SK-N-SH treated with all-trans-retinoic acid at 6 μM for 48 hours (cell line): ENCODE measurements at regions not wholly inside any gene's neighbourhood (a gene's known extent, or its start where the extent isn't known, plus 50 kb on each side); places are given as distances from the start of the nearest gene placed in this dataset.

Source experiments
- ATAC-seq: fragments of 200-7000 bp; cut with Tn5 transposase; 3 replicates; pipeline ENCODE4 v1.9.1; 2020; ENCODE audit warnings: mild to moderate bottlenecking, moderate library complexity
- ARNTL ChIP-seq: fragments of 450-650 bp; formaldehyde crosslinking; IDR thresholded peaks from 2 replicates; pipeline ENCODE4 v1.5.0; 2020; ENCODE audit warnings: low read depth, mild to moderate bottlenecking, moderate library complexity, borderline replicate concordance
- BACH2 ChIP-seq: fragments of 250-450 bp; sonication (Bioruptor Pico); IDR thresholded peaks from 2 replicates; pipeline ENCODE4 v1.9.0; 2021; ENCODE audit warnings: mild to moderate bottlenecking, borderline replicate concordance
- CSDC2 ChIP-seq: fragments of 250-450 bp; sonication (Bioruptor Pico); IDR thresholded peaks from 2 replicates; pipeline ENCODE4 v1.5.0; 2020; ENCODE audit warnings: mild to moderate bottlenecking, moderate library complexity
- ISL1 ChIP-seq: fragments of 250-450 bp; sonication (Bioruptor Pico); IDR thresholded peaks from 2 replicates; pipeline ENCODE4 v2.1.2; 2022; ENCODE audit warnings: mild to moderate bottlenecking, moderate library complexity
- OSR1 ChIP-seq: fragments of 250-450 bp; sonication (Bioruptor Pico); IDR thresholded peaks from 2 replicates; pipeline ENCODE4 v1.8.0; 2022; ENCODE audit warnings: moderate library complexity, mild to moderate bottlenecking, inconsistent platforms
- PATZ1 ChIP-seq: fragments of 250-450 bp; sonication (Bioruptor Pico); IDR thresholded peaks from 2 replicates; pipeline ENCODE4 v1.8.0; 2020; ENCODE audit warnings: mild to moderate bottlenecking, moderate library complexity, borderline replicate concordance
- PPARA ChIP-seq: fragments of 250-450 bp; sonication (Bioruptor Pico); IDR thresholded peaks from 2 replicates; pipeline ENCODE4 v1.5.0; 2020; ENCODE audit warnings: mild to moderate bottlenecking, borderline replicate concordance
- RARB ChIP-seq: fragments of 250-450 bp; sonication (Bioruptor Pico); IDR thresholded peaks from 2 replicates; pipeline ENCODE4 v1.8.0; 2021; ENCODE audit warnings: mild to moderate bottlenecking, moderate library complexity
- SNAI2 ChIP-seq: fragments of 250-450 bp; sonication (Bioruptor Pico); IDR thresholded peaks from 2 replicates; pipeline ENCODE4 v1.5.0; 2020; ENCODE audit warnings: mild to moderate bottlenecking, moderate library complexity
- TOX ChIP-seq: fragments of 250-450 bp; sonication (Bioruptor Pico); IDR thresholded peaks from 2 replicates; pipeline ENCODE4 v1.8.0; 2021; ENCODE audit warnings: mild to moderate bottlenecking, moderate library complexity, borderline replicate concordance
- TSHZ2 ChIP-seq: fragments of 250-450 bp; sonication (Bioruptor Pico); IDR thresholded peaks from 2 replicates; pipeline ENCODE4 v1.5.0; 2020; ENCODE audit warnings: mild to moderate bottlenecking, moderate library complexity
- ZC3H10 ChIP-seq: fragments of 250-450 bp; sonication (Bioruptor Pico); IDR thresholded peaks from 2 replicates; pipeline ENCODE4 v1.5.1; 2021; ENCODE audit warnings: mild to moderate bottlenecking, moderate library complexity
- ZFP3 ChIP-seq: fragments of 250-450 bp; sonication (Bioruptor Pico); IDR thresholded peaks from 2 replicates; pipeline ENCODE4 v1.5.0; 2020; ENCODE audit warnings: mild to moderate bottlenecking, moderate library complexity
- ZFP30 ChIP-seq: fragments of 450-650 bp; formaldehyde crosslinking; IDR thresholded peaks from 2 replicates; pipeline ENCODE4 v1.5.0; 2022; ENCODE audit warnings: mild to moderate bottlenecking, moderate library complexity
- ZNF565 ChIP-seq: fragments of 450-650 bp; formaldehyde crosslinking; conservative IDR thresholded peaks from 2 replicates; pipeline ENCODE4 v1.5.0; 2020; ENCODE audit warnings: low read depth, mild to moderate bottlenecking, moderate library complexity
- ZNF70 ChIP-seq: fragments of 450-650 bp; formaldehyde crosslinking; IDR thresholded peaks from 2 replicates; pipeline ENCODE4 v1.5.0; 2020; ENCODE audit warnings: mild to moderate bottlenecking, moderate library complexity
- ZNF8 ChIP-seq: fragments of 450-650 bp; formaldehyde crosslinking; IDR thresholded peaks from 2 replicates; pipeline ENCODE4 v1.5.0; 2020; ENCODE audit warnings: mild to moderate bottlenecking, moderate library complexity
- TF ChIP-seq, protein P1 (sequence below): fragments of 250-450 bp; sonication (Bioruptor Pico); IDR thresholded peaks from 2 replicates; pipeline ENCODE4 v1.5.1; 2021; ENCODE audit warnings: mild to moderate bottlenecking, moderate library complexity

- TF ChIP-seq TSHZ2 (CRISPR knock-in tag) (no peak), SNAI2 (CRISPR knock-in tag) (no peak), ZC3H10 (CRISPR knock-in tag) (no peak), ZNF70 (no peak), RARB (CRISPR knock-in tag) (no peak), ZFP30 (CRISPR knock-in tag) (no peak), OSR1 (CRISPR knock-in tag) (no peak)
- TF ChIP-seq, protein P1, sequence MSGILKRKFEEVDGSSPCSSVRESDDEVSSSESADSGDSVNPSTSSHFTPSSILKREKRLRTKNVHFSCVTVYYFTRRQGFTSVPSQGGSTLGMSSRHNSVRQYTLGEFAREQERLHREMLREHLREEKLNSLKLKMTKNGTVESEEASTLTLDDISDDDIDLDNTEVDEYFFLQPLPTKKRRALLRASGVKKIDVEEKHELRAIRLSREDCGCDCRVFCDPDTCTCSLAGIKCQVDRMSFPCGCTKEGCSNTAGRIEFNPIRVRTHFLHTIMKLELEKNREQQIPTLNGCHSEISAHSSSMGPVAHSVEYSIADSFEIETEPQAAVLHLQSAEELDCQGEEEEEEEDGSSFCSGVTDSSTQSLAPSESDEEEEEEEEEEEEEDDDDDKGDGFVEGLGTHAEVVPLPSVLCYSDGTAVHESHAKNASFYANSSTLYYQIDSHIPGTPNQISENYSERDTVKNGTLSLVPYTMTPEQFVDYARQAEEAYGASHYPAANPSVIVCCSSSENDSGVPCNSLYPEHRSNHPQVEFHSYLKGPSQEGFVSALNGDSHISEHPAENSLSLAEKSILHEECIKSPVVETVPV (CRISPR knock-in tag) = no peak
Measured at GRCh38 chr5:158473016-158473635, 614.2 kb upstream of the CLINT1 start (continued).

GRCh38 chr5:158471535-158471924, 612.6 kb upstream of the CLINT1 start:
- ATAC-seq = no peak
- no peak for TF ChIP-seq ZNF565 (CRISPR knock-in tag)
- TF ChIP-seq ZFP3 (CRISPR knock-in tag) = no peak
- no peak for TF ChIP-seq ZC3H10 (CRISPR knock-in tag)
- no peak for TF ChIP-seq ZNF8 (CRISPR knock-in tag)
- no peak for TF ChIP-seq ISL1 (CRISPR knock-in tag)
- TF ChIP-seq CSDC2 (CRISPR knock-in tag) = no peak
- TF ChIP-seq BACH2 (CRISPR knock-in tag) = no peak
- TF ChIP-seq TOX (CRISPR knock-in tag) = no peak

DNA sequence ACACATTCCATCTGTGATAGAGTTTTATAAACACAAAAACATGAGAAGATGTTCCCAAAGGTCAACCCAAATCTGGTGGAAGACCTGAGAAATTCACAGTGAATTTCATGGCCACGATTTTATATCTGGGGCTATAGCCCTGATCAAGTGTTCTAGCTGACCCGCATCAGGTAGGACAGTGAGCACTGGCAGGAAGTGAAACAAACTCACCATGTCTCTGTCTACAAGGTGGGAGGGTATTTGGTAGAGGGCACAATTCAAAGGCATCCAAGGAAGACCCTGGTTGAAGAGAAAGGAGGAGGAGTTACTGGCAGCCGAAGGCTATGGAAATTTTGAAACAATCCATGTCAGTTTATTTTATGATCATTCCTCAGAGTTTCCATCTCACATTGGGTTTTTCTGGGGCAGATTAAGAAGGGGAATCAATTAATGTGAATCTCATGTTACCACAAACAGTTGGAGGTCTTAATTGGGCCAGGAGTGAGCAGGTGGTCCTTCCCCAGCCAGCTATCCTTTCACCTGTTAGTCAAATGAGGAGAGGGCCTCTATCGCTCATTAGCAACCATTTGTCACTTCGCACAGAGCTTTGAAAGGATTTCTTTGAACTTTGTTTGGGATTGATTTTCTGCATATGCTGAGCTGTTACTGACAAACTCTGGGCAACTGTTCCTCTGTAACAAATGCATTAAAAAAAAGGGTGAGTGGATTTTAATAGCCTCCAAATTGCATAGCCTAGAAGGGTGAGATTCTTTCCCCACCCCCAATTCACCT, 612.0 kb upstream of the CLINT1 start:
- no peak for TF ChIP-seq ARNTL
- TF ChIP-seq, all 23 proteins: peak for 0
- ATAC-seq = no peak

- no peak for TF ChIP-seq ISL1 (CRISPR knock-in tag)
- TF ChIP-seq ZNF565 (CRISPR knock-in tag) = no peak
- no peak for TF ChIP-seq ZC3H10 (CRISPR knock-in tag)
- TF ChIP-seq ZNF70 = no peak
- no peak for ATAC-seq
Measured at GRCh38 chr5:158468444-158468843, 609.5 kb upstream of the CLINT1 start.

DNA sequence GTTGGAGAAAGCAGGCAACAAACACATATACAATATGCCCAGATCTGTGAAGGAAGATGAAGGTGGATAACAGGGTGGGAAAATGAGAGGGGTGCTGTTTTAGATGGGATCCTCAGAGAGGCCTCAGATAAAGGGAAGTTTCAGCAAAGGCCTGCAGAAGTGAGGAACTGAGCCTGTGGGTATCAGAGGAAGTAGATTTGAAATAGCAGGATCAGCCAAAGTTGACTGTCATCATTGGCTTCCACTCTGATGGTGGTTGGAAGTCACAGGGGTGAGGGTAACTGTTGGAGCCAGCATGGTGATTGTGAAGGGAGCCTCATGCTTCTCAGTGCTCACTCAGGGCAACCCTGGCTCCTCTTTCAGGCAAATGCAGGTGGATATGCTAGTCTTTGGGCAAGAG, 607.2 kb upstream of the CLINT1 start:
- TF ChIP-seq ISL1 (CRISPR knock-in tag) (no peak), PATZ1 (CRISPR knock-in tag) (no peak), ZC3H10 (CRISPR knock-in tag) (no peak), ZNF565 (CRISPR knock-in tag) (no peak), ZNF70 (no peak), TOX (CRISPR knock-in tag) (no peak), CSDC2 (CRISPR knock-in tag) (no peak), SNAI2 (CRISPR knock-in tag) (no peak), ARNTL (no peak), PPARA (no peak), ZFP30 (CRISPR knock-in tag) (no peak), ZFP3 (CRISPR knock-in tag) (no peak)
- ATAC-seq = no peak
